GM21381 (cell line): ENCODE measurements at regions not wholly inside any gene's neighbourhood (a gene's known extent, or its start where the extent isn't known, plus 50 kb on each side); places are given as distances from the start of the nearest gene placed in this dataset.
"Not testable (repeated sequence)": the region's sequence is repeated elsewhere in the genome, so short reads cannot be mapped to it uniquely, and the experiment has no call there.

Source experiments
- ATAC-seq: cut with Tn5 transposase; IDR thresholded peaks from one replicate; pipeline ENCODE4 v1.9.1; 2021; ENCODE audit warnings: mild to moderate bottlenecking, moderate library complexity; ENCODE audit not compliant: unreplicated experiment

DNA sequence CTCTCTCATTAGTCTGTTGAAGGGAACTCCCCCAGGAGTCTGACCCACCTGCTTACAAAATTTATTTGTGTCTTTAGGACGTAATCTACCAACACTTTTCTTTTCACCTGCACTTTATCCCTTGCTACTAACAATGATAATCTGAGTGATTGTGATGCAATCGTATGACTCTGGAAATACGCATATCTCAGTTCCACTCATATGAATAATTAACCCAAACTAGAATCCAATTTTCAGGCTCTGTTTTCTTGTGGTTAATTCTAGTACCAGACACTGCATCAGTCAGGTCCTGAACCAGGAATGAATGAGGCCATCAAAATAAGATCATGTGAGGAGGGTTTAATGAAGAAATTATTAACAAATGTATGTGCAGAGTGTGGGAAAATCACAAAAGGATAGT is 158.4 kb upstream of the SRD5A2 start:
- no peak for ATAC-seq

DNA sequence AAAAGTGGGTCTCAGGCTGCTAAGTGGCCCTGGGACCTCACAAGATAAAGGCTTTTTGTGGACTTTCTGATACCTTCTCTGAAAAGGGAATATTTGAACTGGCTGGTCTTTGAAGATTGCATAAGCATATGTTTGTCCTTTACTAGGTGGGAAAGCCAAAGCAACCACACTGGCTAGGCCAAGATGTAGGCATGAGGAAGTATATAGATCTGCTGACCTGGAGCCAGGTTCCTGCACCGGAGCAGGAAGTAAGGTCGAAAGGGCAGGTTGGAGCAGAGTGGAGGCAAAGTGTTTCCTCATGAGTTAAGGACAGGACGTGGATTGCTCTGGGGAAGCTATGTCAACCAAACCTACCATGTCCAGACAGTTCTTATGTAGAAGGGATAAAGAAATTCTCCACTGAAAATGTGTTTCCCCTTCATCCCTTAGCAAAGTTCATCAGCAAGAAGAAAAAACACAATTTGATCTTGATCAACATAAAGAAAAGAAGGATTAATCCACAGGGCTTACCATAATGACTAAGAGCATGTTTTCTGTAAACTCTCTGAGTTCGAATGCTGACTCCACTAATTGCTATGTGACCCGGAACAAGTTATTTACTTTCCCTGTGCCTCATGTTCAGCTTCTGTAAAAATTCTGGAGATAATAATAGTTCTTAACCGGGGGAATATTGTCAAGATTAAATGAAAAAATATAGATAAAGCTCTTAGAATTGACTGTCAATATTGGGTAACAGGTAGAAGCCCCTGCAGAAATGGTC is 156.1 kb upstream of the SRD5A2 start:
- ATAC-seq, result no peak

DNA sequence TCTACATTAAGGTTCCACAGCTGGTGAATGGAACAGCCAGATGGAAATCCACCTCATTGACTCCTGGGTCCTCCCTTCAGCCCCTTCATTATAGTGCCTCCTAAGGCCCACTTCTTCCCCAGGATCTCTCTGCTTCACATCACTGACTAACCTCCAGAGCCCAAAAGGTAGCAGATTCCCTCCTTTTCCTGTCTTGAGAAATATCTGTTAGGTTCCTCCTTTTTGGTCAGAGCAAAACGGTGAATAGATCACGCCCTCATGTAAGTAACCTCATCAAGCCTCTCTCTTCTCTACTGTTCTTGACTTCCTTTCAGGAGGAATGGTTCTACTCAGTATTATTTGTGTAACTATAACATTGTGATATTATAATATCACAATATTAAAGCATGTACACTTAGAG is 155.0 kb upstream of the SRD5A2 start:
- ATAC-seq, result no peak

DNA sequence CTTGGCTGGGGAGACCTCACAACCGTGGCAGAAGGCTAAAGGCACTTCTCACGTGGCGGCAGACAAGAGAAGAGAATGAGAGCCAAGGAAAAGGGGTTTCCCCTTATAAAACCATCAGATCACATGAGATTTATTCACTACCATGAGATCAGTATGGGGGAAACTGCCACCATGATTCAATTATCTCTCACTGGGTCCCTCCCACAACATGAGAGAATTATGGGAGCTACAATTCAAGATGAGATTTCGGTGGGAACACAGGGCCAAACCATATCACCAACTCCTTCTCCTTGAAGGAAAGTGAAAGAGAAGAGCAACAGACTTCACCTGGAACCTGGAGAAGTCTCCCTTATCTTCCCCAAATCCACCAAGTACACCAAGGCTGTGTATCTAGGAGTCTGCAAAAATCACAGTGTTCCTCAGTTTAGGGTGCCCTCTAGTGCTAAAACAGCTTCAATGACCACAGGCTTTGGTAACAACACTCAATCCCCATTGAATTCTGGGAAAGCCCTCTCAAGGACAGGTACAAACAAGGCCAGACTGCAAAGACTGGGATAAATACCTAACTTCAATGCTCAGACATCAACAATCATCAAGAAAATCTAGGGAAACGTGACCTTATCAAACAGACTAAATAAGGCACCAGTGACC is 148.8 kb upstream of the SRD5A2 start:
- no peak for ATAC-seq

DNA sequence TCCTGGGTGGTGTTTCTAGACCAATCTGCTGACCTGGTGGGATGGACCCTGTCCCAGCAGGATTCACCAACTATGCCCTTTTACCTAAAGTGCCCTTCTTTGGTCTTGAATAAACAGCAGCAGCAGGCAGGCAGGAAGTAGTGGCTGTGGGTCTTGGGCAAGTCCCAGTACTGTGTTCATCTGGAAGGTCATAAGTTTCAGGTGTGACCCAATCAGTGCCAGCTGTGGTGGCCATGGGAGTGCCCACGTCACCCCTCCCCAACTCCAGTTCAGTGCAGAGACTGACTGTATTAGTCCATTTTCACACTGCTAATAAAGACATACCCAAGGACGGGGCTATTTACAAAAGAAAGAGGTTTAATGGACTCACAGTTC is 148.3 kb upstream of the SRD5A2 start:
- no peak for ATAC-seq

DNA sequence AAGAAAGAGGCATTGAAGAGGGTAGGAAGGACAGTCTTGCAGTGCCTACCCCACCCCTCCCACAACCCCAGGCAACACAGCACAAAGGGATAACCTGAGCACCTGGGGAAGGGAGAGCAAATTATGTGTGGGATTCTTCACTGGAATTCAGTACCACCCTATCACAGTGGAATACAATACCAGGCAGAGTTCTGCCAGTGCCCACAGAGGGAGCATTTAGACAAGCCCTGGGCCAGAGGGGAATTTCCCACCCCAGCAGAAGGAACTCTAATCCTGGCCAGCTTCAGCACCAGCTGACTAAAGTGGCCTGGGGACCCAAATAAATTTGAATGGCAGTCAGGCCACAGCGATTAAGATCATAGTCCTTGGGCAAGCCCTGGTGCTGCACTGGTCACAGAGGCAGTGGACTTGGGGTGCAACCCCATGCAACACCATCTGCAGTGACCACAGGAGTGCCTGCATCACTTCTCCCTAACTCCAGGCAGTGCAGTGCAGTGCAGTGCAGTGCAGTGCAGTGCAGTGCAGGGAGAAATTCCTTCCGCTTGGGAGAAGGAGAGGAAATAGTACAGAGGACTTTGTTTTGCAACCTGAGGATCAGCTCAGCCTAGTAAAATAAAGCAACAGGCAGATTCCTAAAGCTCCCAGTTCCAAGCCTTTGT is 147.8 kb upstream of the SRD5A2 start:
- ATAC-seq, result no peak

DNA sequence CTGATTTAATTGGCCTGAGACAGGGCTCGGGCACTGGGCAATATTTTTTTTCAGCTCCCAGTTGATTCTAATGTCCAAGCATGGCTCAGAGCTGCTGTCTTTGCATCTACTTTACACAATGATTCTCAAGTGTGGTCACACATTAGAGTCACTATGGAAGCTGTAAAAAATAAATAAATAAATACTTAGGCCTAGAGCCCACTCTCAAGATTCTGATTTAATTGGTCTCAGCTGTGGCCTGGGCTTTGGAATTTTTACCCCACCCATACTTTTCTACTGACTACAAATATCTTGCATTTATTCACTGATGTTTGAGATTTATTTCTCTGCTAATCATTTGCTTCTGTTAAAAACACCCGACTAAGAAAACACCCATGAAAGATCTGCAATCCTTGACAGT is 145.7 kb upstream of the SRD5A2 start:
- no peak for ATAC-seq

DNA sequence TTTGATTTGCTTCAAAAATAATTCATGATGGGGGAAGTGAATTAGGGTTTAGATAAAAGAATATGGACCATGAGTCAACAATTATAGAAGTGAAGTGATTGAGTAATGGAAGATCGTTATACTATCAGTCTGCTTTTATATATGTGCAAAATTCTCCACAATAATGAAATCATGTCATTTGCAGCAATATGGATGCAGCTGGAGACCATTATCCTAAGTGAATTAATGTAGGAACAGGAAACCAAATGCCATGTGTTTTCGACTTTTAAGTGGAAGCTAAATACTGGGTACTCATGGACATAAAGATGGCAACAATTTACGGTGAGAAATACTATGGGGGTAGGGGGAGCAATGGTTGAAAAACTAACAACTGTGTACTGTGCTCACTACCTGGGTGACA is 144.7 kb upstream of the SRD5A2 start:
- no peak for ATAC-seq

DNA sequence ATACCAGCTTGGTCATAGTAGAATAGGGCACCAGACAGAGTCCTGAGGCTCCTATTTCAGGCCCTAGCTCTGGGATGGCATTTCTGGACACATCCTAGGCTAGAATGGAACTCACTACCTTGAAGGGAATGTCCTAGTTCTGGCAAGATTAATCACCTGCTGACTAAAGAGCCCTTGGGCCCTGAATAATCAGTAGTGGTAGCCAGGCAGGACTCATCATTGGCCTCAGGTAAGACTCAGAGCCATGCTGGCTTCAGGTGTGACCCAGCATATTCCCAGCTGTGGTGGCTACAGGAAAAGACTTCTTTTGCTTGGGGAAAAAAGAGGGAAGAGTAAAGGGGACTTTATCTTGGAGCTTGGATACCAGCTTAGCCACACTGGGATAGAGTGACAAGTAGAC is 131.0 kb upstream of the SRD5A2 start:
- ATAC-seq, result no peak

DNA sequence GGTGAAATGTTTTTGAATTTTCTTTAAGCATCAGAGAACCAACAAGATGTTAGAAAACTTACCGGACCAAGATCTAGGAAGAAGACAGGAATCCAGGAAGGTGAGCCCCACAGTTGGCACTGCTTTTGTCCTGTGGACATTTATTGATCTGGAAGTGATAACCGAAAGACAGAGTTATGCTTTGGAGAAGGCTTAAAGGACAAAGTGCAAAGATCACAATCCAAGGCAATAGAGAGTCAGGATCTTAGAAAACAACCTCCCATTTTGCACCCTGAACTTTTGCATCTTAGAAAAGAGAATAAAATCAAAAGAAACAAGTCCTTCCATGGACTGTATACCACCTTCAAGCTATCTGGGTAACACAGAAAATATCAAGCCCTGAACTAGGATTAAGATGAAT is 129.4 kb upstream of the SRD5A2 start:
- no peak for ATAC-seq

DNA sequence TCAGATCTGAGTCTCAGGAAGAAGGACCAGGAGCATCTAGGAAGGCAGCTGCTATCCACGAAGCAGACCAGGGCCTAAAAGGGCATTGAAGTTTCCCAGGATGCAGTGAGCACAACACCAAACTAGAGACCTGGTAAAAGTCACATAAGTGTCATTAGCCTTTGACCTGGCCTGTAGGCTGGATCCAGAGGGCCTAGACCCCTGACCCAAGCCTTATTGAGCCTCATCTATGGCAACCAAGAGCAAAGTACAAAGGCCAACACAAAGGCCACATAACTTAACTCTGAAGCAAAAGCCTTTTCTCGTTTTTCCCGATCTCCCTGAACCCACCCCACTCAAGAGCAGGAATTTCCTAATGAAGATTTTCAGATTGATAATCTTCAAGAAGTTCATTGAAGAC is 127.3 kb upstream of the SRD5A2 start:
- ATAC-seq, result no peak

DNA sequence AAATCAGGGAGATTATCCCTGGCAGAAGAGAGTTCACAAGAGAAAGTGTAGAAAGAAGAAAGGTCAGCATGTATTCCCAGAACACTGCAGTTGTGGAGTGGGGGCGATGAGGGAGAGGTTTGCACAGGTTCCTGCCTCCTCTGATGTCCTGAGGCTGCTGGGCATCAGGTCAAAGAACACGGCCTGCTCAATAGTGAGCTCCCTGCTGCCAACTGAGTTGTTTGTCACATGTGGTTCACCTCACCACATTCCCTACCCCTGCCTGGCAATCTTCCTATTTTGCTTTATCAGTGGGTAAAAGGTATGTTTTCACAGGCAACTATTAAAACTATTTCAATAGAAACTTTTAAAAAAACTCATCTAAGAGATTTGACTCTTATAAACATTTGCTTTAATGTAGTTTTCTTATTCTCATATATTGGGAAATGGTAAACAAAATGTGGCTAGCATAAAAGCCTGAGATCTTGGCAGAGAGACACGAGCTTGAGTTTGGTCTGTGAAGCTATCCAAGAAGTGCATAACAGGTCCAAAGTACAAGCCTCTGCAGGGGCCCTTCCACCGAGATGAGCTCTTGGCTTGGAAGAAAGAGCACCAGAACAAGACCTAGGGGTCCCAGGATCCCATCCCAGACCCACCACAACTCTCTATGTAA is 123.9 kb upstream of the SRD5A2 start:
- no peak for ATAC-seq

DNA sequence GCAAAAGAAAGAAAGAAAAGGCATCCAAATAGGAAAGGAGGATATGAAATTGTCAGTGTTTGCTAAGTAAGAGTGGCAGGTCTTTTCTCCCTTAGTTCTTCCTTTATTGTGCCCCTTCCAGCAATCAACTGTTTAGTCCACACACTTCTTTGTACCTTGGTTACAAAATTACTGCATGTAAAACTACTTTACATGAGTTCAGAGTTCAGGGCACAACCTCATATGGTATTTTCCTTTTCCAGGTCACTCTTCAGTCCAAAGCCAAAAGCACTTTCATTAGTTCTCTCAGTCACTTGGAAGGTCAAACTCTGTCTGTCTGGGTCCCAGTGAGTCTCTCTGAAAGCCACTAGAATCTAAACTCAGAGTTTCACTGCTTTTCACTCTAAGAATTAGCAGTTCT is 122.5 kb upstream of the SRD5A2 start:
- ATAC-seq, result no peak

DNA sequence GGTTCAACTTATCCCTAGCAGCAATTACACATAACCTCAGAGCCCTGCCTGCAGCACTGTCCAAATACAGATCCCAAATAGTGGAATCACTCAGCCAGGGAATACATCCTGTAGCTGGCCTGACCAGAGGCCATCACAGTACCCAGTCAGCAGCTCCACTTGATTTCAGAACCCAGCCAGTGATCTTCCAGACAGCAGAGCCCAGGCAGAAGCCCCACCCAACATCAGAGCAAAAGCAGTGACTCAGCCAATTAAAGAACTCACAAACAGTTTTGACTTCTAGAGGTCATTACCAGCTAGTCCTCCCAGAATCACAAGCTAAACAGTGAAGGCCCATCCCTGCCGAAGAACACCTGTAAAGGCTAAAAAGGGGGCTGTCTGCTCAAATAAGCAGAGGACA is 118.0 kb upstream of the SRD5A2 start:
- no peak for ATAC-seq

DNA sequence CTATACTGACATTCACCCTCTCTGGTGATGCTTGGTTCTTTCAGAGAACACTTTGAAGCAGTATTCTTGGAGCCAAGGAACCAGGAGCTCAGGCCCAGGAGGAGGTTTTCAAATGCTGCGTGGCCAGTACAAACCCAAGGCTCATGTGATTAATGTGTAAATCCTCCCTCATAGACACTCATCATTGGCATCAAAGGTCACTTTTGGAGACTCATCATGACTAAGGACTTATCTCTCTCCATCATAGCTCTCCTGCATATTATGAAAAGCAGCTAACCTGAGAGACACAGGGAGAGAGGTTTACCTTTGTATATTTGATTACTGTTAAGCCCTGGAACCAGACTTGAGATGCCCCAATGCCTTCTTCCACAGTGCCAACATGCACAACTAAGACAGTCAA is 115.3 kb upstream of the SRD5A2 start:
- no peak for ATAC-seq

DNA sequence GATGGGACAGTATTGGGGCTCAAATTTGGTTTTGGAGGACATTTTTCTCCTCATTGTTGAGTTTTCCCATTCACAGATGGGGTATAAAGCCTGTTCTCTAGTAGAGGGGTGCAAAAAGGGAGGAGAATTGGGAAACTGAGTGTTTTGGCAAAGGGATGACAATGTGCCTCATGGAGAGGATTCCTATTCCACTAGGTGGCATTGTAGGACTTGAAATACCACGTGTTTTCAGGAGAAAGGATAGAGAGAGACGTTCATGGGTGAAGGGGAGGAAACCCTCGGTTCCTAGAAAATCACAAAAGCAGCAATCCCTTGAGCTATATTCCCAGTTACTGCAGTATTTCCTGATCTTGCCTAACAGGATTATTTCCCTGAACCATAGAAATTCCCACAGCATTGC is 113.7 kb upstream of the SRD5A2 start:
- ATAC-seq, result no peak

DNA sequence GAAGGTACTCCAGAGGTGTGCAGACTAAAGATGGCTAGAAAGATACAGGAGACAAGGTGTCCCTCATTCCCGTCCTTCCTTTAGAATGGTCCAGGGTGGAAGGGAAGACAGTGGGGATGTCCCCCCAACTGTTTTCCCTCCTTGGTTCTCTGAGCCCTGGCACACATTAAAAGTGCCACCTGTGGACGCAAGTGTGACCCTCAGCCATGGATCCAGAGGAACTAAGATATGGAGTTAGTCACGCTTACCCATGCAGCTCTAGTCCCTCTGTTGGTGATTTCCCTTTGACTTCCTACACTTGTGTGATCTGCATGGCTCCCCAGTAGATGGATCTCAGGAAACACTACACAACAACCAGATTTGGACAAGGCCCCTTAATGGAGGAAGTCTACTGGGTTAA is 113.1 kb upstream of the SRD5A2 start:
- no peak for ATAC-seq

DNA sequence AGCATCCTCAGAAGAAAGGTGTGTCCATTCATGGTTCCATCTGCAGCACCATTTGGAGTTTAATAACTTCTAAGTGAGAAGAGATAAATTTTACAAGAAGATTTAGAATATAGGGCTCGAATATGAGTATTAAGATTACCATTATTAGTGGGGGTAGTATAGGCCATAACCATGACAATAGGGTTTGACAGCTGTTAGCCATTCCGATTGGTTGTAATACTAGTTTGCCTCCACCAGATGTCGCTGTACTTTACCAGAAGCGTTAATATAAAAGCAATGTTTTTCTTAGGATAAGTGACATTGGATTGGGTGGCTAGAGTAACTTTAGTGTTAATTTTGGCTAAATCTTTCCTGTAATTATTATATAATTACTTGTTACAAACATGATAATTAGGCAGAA is 107.5 kb upstream of the SRD5A2 start:
- ATAC-seq, result no peak

DNA sequence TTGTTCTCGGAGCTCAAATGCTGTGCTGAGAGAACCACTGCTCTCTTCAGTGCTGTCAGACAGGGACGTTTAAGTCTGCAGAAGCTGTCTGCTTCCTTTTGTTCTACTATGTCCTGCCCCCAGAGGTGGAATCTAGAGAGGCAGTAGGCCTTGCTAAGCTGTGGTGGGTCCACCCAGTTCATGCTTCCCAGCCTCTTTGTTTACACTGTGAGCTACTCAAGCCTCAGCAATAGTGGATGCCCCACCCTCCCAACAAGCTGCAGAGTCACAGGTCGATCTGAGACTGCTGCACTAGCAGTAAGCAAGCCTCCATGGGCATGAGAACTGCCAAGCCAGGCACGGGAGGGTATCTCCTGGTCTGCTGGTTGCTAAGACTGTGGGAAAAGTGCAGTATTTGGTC is 102.8 kb upstream of the SRD5A2 start:
- ATAC-seq, result not testable (repeated sequence)

DNA sequence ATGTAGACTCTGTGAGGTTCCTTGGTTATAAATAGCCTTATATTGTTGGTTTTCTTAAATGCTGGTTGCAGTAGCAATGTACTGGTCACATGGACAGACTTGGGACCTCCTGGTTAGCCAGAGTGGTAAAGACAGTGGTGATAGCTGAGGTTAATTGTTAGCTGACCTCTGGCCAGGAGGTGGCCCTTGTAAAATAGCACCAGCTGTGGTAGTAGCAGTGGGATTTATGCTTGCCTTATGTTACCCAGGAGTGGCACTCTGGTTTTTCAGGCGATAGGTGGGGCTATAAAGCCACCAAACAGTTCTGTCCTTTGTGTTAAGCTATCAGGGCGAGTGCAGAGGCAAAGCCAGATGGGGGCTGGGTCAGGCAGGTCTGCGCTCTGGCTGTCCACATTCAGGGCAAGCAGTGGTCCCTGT is 94.8 kb upstream of the SRD5A2 start:
- no peak for ATAC-seq

DNA sequence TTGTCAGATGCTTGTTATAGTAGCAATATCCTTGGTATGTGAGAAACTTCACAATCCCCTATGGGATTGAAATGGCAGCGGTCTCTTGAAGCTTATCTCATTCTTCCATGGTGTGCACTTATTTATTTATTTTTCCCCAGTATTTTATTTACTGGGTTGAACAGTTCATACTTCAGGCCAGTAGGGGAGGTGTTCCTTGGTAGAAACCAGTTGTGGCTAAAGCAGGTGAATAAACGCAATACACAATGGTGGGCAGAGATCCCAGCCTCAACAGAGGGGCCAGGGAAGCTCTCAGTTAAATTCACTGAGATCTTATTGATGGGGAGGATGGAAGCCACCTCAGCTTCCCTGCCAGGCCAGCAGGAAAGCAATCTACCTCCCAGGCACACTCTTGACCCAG is 93.7 kb upstream of the SRD5A2 start:
- no peak for ATAC-seq

DNA sequence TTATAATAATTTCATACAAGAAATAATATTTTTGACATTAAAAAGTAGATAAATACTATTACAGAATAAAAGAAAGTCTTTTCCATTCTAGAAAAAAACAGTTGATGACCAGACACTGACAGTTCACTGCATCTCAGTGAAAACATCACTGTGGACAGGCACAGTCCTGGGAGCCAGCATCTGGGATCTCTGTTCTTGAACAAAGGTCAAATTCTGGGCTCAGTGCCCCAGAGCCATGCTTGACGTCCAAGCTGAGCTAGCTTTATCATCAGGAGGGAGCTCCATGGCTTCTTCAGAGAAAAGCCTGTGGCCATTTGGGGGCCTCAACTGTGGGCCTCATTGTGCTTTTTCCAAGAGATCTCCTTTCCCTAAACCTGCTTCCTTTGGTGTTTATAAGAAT is 86.1 kb upstream of the SRD5A2 start:
- ATAC-seq, result no peak
